Lower lobe of right lung (tissue), 2 donors: ENCODE measurements at regions not wholly inside any gene's neighbourhood (a gene's known extent, or its start where the extent isn't known, plus 50 kb on each side); places are given as distances from the start of the nearest gene placed in this dataset.

Experiments
- ATAC-seq, 2 donors: fragments of 200-7000 bp; cut with Tn5 transposase; one replicate each; pipeline ENCODE4 v1.9.1; 2020 to 2022; ENCODE audit warnings: mild to moderate bottlenecking in 2 of 2, moderate library complexity in 2 of 2
- DNase-seq: peaks from one replicate; pipeline ENCODE4 v3.0.0-alpha.2; 2020
- H3K27ac ChIP-seq: fragments of 200-600 bp; one replicate; pipeline ENCODE4 v1.8.0; 2022
- H3K27me3 ChIP-seq: fragments of 200-600 bp; one replicate; pipeline ENCODE4 v1.8.0; 2022; ENCODE audit warnings: low read depth
- H3K36me3 ChIP-seq: fragments of 200-600 bp; one replicate; pipeline ENCODE4 v1.8.0; 2022; ENCODE audit warnings: mild to moderate bottlenecking
- H3K4me1 ChIP-seq: fragments of 200-600 bp; one replicate; pipeline ENCODE4 v1.8.0; 2022
- H3K4me3 ChIP-seq: fragments of 200-600 bp; one replicate; pipeline ENCODE4 v1.8.0; 2022; ENCODE audit warnings: mild to moderate bottlenecking
- H3K9me3 ChIP-seq: fragments of 200-600 bp; one replicate; pipeline ENCODE4 v1.8.0; 2022
- intact Hi-C: fragments of 100-400 bp; cut with DNase I; formaldehyde crosslinking; loops from one replicate; pipeline ENCODE4 v1.11.0; 2022
- TF ChIP-seq, protein P1 (sequence below): fragments of 200-600 bp; IDR thresholded peaks from one replicate; pipeline ENCODE4 v1.8.0; 2022; ENCODE audit warnings: antibody characterized with exemption, mild to moderate bottlenecking
- donor health status: DM: no; HTN: yes; CAD: no; lungs with severe emphysema.

DNA sequence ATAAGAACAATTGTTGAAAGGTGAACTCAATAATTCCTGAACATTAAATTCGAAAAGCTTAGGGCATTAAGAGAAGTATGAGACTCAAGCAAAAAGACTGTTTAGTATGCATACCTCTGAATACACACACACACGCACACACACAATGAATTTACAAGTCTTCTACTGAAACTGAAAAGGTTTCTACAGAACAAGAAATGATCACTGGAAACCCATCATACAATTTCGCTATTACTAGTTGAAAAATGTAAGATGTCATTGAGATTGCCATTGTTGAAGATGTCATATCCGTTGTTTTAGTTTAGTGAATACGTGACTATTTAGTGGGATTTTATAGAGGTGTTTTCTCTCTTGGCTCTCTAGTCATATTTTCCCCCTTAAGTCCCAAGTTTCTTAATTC lies 106.8 kb downstream of the FOXB1 start:
- intact Hi-C loops = no loop called here
- no peaks in the 10 kb centered on the region for H3K9me3 ChIP-seq
- ATAC-seq (no peak), DNase-seq (no peak)
- no peaks in the 10 kb centered on the region for H3K36me3 ChIP-seq
- H3K4me1 ChIP-seq = no peaks in the 10 kb centered on the region
- H3K4me3 ChIP-seq = no peak overlapping the region
- no peaks in the 10 kb centered on the region for H3K27me3 ChIP-seq
- TF ChIP-seq, protein P1, sequence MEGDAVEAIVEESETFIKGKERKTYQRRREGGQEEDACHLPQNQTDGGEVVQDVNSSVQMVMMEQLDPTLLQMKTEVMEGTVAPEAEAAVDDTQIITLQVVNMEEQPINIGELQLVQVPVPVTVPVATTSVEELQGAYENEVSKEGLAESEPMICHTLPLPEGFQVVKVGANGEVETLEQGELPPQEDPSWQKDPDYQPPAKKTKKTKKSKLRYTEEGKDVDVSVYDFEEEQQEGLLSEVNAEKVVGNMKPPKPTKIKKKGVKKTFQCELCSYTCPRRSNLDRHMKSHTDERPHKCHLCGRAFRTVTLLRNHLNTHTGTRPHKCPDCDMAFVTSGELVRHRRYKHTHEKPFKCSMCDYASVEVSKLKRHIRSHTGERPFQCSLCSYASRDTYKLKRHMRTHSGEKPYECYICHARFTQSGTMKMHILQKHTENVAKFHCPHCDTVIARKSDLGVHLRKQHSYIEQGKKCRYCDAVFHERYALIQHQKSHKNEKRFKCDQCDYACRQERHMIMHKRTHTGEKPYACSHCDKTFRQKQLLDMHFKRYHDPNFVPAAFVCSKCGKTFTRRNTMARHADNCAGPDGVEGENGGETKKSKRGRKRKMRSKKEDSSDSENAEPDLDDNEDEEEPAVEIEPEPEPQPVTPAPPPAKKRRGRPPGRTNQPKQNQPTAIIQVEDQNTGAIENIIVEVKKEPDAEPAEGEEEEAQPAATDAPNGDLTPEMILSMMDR = no peak
- H3K27ac ChIP-seq = no peak overlapping the region

DNA sequence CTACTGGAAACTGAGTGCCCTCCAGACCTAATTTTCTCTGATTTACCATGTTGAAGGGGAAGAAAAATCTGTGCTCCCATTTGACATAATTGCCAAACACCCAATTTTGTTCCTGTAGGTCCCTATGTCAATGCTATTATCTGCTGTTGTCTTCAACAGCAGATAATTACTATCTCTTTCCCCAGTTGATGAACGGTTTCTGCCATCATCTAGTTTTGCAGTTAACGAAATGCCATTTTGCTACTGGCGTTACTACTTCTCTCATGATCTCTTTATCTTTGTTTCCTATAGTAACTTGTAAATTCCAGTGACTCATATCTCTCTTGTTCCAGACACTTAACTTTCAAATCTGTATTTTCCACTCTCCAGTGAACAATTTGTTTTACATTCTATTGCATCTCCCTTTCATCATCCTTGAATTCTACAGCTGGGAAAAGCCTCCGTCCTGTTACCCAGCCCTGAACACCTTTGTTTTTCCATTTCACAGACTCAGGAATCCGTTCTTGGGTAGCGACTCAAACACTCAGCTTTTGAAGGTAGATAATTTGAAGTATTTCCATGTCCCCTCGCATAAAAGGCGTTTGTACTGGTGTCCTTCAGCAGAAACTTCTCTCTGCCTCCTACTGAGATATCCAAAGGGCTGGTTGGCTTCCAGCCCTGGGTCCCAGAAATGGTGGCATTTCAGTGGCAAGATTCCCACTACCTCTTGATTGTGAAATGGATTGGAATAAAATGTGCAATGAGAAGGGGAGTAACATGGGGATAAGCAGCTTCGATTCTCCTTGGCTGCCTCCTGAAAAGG lies 111.7 kb downstream of the FOXB1 start:
- TF ChIP-seq, protein P1 = no peak
- no peak for DNase-seq
- intact Hi-C loops = no loop called here
- no peaks in the 10 kb centered on the region for H3K9me3 ChIP-seq
- no peaks in the 10 kb centered on the region for H3K27me3 ChIP-seq
- no peak overlapping the region for H3K27ac ChIP-seq
- no peaks in the 10 kb centered on the region for H3K4me1 ChIP-seq
- ATAC-seq = no peak
- H3K4me3 ChIP-seq = no peak overlapping the region
- H3K36me3 ChIP-seq = no peaks in the 10 kb centered on the region

DNA sequence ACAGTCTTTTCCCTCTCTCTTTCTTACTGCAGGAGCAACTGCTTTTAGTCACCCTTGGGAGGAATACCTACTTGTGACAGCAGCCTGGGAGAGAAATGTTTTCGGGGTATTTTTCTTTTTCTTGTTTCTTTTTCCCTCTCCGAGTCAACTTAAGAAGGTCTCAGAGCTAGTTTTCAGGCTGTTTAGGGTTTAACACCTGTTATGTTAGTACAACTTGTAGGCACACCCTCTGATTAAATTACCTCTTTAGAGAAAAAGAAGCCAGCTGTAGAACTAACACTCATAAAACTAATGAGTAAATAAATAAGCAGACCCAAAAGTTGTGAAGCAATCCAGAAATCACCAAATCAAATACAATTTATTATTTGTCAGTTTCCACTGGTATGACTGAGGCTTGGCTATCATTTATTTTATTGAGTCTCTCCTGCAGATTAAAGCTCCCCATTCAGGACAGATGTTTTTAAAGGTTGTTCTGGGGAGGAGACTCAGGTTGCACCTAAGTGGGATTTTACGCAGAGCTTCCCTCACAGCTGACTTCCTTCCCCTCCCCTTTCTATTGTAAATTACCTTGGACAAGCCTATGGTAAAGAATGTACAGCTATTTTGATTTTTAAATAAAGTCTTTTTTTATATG lies 112.5 kb downstream of the FOXB1 start:
- Histone ChIP-seq H3K4me3 (no peak overlapping the region), H3K36me3 (no peaks in the 10 kb centered on the region), H3K27ac (no peak overlapping the region), H3K4me1 (no peaks in the 10 kb centered on the region), H3K9me3 (no peaks in the 10 kb centered on the region), H3K27me3 (no peaks in the 10 kb centered on the region)
- intact Hi-C loops = no loop called here
- TF ChIP-seq, protein P1 = no peak
- DNase-seq (no peak), ATAC-seq (no peak)

DNA sequence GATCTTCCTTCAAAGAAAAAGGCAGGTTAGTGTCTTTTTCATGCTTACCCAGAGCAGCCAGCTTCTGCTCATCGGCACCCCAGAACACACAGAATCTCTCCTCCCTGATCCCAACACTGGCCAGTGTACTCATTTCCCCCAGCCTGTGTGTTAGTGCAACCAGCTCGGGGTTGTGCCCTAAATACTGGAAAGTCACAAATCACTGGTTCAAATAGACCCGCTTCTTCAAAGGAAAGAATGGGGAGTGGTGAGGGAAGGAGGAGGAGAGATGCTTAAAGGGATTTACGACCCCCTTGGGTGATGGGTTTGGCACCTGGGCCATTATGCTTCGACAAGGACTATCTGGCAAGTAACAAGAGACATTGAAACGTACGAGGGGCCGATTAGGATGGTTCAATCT lies 114.0 kb downstream of the FOXB1 start:
- TF ChIP-seq, protein P1 = no peak
- Histone ChIP-seq H3K9me3 (no peaks in the 10 kb centered on the region), H3K27me3 (no peaks in the 10 kb centered on the region), H3K36me3 (no peaks in the 10 kb centered on the region), H3K4me1 (no peaks in the 10 kb centered on the region), H3K27ac (no peak overlapping the region), H3K4me3 (no peak overlapping the region)
- intact Hi-C loops = no loop called here
- ATAC-seq (no peak), DNase-seq (no peak)

DNA sequence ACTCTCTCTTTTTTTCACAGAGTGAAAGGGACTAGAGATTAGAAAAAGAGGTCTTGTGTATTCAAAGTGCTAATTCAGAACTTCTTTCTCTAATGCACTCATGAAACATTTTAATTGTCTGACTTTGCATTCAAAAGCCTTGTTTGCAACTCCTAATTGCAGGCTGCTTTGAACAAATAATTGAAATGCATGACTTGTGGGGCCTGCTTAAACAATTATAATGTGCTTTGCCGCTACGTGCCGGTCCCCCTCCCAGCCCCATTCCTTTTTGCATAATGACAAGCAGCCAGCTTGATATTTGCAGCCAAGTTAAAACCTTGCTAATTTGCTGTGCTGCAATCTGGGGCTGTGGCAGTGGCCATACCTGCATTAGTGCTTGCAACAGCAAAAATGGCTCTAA lies 114.5 kb downstream of the FOXB1 start:
- H3K27ac ChIP-seq = no peak overlapping the region
- H3K27me3 ChIP-seq = no peaks in the 10 kb centered on the region
- ATAC-seq (no peak), DNase-seq (no peak)
- H3K4me1 ChIP-seq = no peaks in the 10 kb centered on the region
- intact Hi-C loops = no loop called here
- H3K4me3 ChIP-seq = no peak overlapping the region
- H3K36me3 ChIP-seq = no peaks in the 10 kb centered on the region
- no peaks in the 10 kb centered on the region for H3K9me3 ChIP-seq
- TF ChIP-seq, protein P1 = no peak
